Suppressor macrophage treated with lipopolysaccharide for 1 hour (primary cell): ENCODE measurements at regions not wholly inside any gene's neighbourhood (a gene's known extent, or its start where the extent isn't known, plus 50 kb on each side); places are given as distances from the start of the nearest gene placed in this dataset.

Source experiments
- DNase-seq, 3 donors: peaks; one replicate each; pipeline ENCODE4 v3.0.0-alpha.2; 2020 to 2022

DNA sequence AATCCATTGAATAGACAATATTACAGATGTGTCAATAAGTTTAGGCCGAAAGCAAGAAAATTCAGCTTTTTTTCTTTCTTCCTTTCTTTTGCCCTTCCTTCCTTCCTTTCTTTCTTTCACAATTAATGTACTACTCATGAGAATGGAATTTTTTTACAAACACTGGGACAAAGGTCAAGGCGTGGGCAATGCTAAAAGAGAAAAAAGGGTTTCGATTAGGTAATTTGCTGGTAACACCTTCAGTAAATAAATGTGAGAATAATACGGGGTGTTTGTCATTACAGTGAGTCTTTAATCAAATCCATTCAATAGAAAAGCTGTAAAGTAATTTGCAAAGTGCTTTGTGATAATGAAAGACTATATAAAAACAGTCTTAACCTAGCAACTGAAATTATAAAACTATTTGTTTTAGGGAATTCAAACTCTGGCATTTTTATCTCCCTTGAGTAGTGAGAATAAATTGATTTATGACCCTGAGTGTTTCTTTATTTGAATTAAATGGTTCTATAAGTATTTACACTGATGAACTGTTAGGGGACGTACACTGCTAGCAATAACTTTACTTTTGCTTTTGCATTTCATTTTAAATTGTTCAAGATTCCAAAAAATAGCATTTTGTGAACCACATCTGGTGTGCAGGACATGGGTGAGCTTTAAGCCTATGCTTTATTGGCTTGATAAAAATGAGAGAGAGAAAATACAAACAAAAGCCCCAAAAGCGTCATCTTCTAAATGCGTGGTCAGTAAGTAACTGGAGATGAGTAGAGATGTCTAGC lies 104.2 kb upstream of the THRB start:
- no peak for DNase-seq

DNA sequence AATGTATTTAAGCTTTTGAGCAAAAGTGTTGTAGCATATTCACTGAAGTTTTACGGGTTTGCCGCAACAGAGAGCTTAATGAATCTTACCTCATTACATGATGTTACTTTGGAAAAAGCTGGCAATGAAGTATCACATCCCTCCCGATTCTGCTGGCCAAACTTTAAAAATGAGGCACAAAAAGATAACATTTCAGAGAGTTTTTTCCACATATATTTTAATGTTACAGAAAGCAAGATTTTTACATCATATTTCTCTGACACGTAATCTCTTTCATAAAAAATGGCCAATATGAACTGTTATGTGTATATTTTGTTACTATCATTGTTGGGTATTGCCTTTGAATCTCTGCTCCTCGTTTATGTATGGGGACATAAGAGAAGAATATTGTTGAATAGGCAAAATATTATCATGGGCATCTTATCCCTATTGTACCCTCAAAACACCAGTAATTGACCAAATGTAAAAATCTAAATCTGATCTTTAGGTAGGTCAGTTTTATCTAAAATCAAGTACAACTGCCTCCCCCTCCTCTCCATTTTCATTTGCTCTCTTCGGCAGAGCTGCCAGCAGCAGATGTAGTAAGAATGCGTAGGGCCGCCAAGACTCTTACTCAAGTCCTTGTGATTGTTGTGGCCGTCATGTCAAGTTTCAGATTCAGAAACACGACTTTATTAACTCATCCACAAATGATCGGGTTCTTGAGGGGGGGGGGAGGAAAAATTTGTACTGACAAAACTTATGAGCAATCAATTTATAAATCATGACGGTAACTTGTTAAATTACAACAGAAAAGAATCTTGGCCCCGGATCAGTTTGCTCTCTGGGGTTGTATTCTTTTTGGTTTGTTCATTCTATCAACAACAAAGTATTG lies 106.7 kb upstream of the THRB start:
- no peak for DNase-seq

DNA sequence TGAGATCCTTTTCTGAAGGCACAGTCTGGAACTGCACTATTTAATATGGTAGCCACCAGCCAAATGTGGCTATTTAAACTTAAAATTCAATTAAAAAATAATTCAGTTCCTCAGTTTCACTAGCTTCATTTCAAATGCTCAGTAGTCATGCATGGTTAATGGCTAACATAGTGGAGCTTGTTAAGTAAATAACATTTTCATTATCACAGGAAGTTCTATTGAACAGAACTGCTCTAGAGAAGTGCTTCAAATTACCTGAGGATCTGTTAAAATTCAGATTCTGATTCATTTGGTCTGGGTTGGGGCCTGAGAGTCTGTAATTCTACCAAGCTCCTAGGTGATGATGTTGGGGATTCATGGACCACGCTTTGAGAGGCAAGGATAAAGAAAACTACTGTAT lies 109.6 kb upstream of the THRB start:
- DNase-seq: no peak

DNA sequence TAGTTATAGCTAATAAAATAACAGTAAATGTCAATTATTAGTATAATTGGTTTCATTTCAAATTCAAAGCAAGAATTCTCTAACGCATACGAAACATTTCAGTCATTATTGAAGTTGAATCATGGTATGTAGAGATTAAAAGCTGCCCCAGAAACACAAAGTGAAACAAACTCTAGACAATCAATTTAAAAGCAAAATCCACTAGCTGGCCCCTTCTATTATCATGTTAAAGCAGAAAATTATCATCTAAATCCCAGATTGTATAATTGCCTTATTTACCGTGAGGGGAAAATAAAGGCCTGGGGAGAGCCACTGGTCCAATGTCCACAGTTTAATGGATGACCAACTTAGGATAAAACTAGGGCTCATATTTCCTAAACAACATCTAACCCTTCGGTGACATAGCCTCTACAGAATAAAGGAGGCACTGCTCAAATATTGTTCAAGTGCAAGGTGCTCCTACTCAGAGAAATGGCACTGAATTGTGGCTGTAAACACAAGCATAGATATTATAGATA lies 110.9 kb upstream of the THRB start:
- DNase-seq: no peak

DNA sequence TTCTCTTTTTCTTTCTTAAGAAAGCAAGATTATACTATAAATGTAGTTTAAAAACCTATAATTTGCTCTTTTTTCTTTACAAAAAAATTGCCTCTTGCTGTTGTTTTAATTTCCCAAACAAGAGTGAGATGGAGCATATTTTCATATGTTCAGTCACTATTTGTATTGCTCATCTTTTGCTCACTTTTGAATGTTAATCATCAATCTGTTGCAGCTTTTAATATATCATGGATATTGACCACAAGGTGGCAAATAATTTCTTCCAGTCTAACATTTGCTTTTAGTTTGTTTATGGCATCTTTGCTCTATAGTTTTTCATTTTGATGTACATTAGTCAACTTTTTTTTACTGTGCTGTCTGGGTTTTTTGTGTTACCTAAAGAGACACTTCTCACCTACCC lies 112.6 kb upstream of the THRB start:
- DNase-seq: no peak

DNA sequence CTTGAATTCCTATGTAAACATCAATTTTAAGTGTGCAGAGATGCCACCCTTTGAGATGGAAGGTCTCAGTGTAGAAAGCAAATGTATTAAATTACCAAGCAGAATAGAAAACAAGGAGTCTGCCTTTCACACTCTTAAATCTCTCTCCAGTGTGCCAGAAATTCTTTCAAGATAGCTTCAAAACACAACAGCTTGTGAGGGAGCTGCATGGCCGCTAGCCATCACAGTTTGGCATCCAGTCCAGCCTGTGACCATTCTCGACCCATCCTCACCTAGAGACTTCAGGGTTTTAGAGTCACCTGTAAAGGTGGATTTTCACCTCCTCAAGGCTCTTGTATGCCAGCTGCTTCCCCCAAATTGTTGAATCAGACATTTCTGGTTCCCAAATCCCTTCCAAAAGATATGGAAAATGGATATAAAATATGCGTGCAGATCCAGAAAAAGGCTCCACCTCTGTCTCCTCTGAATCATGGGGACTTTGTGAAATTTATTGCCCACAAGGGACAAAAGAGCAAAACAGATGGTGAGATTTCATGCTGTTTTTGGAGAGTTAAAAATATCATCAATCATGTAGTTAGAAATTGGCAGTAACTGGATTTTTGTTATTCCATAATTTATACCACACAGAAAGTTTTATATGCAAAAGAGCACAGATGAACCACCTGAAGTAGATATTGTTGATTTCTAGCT lies 114.2 kb upstream of the THRB start:
- no peak for DNase-seq

DNA sequence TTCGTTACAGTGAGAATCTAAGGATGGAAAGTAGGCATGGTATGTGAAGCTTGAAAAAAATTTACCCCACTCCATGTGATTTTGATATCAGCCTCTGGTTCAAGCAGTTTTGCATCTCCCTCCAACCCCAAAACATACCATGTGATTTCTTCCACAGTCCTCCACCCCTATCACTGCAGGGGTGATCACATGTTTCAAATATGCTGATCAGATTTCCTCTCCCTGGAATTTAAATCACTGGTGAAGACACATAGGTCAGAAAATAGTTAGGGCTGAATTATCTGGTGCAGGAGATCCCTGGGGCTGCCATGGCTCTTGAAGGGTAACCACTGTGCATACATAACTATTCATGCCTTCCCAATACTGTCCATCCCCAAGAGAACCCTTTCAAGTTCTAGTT lies 119.7 kb upstream of the THRB start:
- DNase-seq: no peak

DNA sequence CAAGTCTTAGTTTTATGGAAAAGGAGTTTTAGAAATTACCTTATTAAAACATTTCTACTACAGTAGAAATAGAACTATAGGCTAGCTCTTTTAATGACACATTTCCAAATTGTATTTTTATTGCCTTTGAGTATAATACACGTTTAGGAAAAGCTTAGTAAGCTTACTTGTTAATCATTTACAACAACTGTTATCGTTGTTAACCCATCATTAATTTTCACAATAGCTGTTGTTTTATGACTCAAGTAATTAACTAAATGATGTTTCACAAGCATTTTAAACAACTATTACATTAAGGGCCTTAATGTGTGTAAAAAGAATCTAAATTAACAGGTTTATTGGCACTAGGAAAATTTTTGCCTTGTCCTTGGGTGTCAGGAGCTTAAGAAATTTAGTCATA lies 120.5 kb upstream of the THRB start:
- DNase-seq: no peak

DNA sequence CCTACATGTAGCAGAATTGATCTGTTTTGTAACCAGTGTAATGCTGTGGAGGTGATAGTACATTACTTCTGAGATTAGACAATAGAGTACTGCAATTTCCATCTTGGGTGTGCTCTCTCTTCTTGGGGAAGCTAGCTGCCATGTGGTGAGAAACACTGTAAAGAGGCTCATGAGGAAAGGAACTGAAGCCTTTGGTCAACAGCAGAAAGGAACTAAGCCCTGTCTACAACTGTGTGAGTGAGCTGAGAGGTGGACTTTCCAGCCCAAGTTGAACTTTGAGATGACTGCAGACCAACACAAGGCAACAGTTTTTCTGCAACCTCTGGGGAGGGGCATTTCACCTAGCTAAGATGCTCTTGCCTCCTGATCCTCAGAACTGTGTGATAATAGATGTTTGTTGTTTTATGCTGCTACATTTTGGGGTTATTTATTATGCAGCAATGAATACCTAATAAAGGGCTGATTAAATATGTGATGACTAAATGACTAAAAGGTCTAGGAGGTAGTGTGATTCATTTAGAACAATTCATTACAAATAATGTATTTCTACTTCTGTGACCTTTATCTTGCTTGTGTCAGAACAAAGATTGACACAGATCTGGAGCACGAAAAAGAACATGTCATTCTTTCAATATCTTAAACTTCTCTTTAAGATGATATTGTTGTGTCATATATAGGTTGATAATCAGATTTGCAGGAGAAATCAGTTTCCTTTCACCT lies 121.6 kb upstream of the THRB start:
- DNase-seq: no peak

DNA sequence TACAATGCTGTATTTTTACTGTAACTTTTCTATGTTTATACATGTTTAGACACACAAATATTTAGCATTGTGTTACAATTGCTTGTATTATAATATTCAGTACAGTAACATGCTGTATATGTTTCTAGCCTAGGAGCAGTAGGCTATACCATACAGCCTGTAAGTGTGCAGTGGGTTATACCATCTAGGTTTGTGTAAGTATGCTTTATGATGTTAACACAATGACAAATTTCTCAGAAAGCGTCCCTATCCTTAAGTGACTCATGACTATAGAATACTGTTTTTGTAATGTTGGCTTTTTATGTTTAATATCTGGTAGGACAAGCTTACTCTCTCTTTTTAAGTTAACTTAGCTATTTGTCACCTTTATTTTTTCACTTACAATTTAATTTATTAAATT lies 127.5 kb upstream of the THRB start:
- peak in 1 of 3 donors; percentile 8 for DNase-seq

DNA sequence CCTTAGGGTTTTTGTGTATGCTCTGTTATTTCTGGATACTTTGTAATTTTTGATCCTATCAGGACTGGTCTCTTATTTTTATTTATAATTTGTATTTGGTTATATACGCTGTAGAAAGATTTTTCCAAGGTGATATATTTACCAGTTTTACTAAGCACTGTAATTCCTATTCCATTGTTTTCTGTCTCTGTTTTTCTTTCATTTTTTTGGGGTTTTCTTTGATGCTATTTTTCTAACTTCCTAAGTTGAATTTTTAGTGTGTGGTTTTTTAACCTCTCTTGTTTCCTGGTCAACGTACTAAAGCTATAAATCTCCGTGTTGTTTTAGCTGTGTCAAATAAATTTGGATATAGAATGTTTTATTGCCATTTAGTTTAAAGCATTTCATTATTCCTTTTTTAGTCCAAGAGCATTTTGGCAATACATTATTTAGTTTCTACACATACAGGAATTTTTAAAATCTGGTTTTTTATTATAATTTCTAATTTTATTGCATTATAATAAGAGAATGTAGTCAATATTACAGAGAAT lies 128.1 kb upstream of the THRB start:
- no peak for DNase-seq

DNA sequence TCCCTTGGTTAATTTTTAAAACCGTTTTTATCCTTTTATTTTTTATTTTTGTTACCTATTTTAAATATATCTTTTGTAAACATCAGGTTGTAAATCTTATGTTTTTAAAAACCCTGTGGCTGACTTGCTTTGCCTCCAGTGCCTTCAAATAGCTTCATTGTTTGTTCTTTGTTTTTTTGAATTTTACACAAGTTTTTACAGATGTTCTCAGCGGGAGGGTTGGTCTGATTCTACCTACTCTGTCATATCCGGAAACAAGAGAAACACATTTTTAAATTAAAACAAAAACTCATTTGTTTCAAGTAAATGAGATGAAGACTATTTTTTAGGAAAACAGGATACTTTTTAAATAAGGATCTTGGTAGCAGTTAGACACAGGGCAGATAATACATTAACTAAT lies 129.0 kb upstream of the THRB start:
- DNase-seq: no peak

DNA sequence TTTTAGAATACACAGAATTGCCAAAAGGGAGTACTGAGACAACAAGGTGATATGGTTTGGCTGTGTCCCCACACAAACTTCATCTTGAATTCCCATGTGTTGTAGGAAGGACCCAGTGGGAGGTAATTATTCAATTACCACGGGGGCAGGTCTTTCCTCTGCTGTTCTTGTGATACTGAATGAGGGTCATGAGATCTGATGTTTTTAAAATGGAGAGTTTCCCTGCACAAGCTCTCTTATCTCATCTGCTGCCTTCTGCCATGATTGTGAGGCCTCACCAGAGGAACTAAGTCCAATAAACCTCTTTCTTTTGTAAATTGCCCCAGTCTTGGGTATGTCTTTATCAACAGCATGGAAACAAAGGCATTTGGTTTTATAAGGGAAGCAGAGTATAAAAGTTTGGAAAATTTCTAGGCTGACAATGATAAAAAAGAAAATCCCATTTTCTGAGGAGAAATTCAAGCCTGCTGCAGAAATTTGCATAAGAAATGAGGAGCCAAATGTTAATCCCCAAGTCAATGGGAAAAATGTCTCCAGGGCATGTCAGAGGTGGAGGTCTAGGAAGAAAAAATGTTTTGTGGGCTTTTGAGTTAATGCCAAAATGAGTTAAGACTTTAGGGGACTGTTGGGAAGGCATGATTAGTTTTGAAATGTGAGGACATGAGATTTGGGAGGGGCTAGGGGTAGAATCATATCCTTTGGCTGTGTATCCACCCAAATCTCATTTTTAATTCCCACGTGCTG lies 130.5 kb upstream of the THRB start:
- no peak for DNase-seq

DNA sequence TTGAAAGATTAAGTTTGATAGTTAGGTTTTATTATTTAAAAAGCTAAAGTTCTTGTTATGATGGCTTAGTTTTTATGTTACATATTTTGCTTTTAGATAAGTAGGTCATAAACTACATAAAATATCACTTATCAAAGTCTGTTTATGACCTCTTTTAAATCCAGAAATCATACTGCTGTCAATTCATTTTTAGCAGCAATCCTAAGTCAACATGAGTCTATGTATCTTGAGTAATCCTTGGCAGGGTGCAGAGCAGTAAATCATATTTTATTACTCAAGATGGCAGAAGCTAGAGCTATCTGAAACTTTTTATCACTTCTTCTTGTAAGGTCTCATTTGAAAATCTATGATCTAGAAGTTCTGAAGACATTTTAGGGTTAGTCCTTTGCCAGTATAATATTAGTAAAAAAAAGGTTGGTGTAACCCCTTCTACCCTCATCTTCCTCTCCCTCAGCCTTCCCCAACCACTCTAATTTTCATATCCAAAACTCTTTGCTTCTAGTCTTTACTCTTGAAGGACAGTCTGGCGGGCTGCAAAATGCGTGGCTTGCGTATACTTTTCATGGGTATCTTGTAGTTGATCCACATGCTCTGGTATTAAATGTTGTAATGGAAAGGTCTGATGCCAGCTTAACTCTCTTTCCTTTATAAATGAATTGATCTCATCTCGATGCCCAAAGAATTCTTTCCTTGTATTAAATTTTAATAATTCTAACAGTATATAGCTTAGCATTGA lies 134.0 kb upstream of the THRB start:
- DNase-seq: no peak

DNA sequence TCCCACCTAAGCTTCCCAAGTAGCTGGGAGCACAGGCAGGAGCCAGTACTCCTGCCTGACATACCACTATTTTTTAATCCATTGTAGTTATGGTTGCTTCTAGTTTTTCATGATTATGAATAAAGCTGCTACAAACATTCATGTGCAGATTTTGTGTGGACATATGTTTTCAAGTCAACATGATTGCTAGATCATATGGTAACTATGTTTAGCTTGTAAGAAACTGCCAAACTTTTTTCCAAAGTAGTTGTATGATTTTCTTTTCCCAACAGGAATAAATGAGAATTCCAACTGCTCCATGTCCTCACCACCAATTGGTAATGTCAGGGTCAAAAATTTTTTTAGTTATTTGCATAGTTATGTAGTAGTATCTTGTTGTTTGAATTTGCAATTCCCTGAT lies 136.8 kb upstream of the THRB start:
- no peak for DNase-seq

DNA sequence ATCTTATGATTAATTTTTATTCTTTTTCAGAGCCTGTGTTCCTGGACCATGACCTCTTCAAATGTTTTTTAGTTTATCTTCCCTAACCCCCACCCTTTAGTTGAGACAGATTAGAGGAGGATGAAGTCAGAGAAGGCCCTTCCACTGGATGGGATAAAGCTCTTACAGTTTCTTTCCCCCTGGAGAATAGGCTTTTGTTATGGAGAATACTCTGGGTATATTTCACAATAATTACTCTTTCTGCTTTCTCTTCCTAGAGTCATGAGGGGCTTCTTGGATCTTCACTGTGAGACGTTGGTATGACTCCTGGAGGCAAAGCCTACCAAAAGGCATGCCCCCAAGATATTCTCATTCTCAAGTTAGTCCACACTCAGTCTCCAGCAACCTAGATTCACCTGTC lies 144.4 kb upstream of the THRB start:
- DNase-seq: no peak

DNA sequence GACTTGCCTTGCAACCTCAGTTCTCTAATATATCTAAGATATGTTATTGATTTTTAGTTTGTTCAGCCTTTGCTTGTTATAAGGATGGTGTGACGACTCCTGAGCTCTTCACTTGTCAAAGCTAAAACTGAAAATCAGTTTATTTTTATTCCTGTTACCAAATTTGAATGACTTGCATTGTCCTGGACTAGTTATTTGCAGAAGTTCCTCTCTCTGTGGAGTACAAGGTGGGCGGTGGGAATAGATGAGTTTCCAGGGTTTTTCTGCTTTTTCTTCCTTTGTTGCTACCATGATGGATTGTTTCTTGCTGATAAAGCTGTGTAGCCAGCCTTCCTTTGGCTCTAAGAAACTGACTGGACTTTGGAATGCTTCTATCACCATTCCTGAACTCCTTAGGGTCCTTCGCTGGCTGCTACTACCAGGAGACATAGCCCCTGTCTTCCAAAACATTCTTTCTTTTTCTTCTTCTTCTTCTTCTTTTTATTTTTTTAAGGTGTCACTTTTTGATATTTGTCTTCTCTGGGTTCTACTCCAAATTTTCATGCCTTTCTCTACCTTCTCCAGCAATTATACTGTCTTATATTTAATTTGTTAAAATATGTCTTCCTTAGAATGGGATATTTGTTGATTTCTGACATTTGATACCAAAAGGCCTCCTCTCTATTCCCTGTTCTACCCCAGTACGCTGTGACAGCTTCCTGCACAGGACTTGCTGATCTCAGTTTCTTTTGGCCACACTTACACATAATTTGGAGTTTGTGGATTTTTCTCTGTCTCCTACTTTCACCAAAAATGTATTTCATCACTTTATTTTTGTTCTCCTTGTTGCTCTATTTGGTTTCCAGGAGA lies 145.1 kb upstream of the THRB start:
- peak; percentile 39 to 56 (median 56) for DNase-seq

DNA sequence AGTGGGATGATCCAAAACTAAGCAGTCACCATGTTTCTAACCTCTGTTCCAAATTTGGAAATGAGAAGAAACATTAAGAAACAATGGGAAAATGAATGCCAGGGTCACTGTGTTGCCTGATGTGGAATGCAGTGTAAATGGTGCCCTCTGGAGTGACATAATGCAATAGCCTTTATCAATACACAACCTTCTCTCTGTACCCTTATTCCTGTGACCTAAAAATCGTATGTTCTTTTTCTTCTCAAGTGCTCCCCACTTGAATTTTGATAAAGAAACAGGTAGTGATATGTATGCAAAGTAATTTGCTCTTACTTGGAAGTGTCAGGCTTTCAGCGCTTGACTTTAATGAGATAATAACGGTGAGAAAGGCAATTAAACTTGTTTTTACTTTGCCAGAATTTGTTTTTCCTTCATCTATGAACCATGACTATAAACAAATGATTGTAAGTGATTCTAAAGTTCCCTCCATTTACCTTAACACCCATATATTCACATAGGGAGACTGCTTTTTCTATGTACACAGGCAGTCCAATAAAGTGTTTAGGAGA lies 145.8 kb upstream of the THRB start:
- DNase-seq: peak; percentile 44 to 61 (median 55)

DNA sequence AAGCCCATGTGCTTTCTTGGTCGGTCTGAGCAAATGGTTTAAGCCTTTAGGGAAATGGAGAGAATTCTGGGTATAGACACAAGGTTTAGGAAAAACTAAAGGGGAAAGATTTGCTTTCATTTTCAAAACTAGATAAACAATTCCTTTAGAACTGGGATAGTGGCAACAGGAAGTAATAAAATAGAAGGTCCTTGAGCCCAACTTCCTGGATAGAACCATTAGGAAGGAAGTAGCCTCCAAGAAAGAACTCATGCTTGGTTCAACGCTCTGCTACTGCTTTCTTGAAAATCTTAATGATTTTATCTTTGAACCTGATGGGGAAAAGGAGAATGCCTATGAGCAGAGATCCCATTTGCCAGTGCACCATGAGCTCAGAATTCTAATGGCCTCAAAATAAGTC lies 147.0 kb upstream of the THRB start:
- DNase-seq: no peak

DNA sequence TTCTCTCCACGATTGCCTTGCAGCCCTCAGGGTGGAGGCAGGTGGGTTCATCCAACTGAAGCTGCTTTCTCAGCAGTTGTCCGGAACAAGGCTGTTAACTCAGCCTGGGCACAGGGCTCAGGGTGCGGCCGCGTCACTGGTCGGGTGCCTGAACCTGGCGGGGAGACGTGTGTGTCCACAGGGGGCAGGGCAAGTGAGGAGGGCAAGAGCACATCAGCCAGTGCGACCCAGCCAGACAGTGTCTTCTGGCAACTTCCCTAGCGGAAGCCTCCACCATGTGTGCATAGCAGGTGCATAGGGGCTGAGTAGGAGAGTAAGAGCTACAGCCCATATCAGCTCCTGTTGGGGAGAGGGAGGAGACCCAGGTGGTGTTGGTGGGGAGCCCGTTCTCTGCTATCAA lies 150.4 kb upstream of the THRB start:
- DNase-seq: no peak
